HG03558 (cell line): ENCODE measurements at regions not wholly inside any gene's neighbourhood (a gene's known extent, or its start where the extent isn't known, plus 50 kb on each side); places are given as distances from the start of the nearest gene placed in this dataset.

ENCODE experiments used
- ATAC-seq: cut with Tn5 transposase; IDR thresholded peaks from one replicate; pipeline ENCODE4 v1.9.1; 2021; ENCODE audit warnings: moderate number of reproducible peaks; ENCODE audit not compliant: unreplicated experiment; ENCODE audit errors: extremely low read depth

GRCh38 chr10:31754803-31755624 lies 173.6 kb downstream of the ARHGAP12 start:
- ATAC-seq, result no peak

- ATAC-seq, result no peak
These were observed 174.9 kb downstream of the ARHGAP12 start for GRCh38 chr10:31753681-31754080.

- no peak for ATAC-seq
These were observed 176.5 kb downstream of the ARHGAP12 start for GRCh38 chr10:31752170-31752569.

DNA sequence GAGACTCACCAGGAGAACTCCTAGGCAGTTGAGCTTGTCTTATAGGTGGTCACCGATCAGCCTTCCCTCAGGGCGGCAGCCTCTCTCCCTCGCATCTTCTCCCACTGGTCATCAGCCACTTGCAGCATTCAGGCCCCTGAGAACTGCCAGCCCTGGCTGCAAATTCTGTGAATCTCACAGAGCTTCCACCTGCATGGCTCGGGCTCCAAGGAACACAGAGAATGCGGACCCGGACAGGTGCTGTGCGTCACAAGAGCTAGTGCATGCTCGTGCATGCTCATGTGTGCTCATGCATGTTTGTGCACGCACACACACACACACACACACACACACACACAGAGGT lies 176.9 kb downstream of the ARHGAP12 start:
- no peak for ATAC-seq

DNA sequence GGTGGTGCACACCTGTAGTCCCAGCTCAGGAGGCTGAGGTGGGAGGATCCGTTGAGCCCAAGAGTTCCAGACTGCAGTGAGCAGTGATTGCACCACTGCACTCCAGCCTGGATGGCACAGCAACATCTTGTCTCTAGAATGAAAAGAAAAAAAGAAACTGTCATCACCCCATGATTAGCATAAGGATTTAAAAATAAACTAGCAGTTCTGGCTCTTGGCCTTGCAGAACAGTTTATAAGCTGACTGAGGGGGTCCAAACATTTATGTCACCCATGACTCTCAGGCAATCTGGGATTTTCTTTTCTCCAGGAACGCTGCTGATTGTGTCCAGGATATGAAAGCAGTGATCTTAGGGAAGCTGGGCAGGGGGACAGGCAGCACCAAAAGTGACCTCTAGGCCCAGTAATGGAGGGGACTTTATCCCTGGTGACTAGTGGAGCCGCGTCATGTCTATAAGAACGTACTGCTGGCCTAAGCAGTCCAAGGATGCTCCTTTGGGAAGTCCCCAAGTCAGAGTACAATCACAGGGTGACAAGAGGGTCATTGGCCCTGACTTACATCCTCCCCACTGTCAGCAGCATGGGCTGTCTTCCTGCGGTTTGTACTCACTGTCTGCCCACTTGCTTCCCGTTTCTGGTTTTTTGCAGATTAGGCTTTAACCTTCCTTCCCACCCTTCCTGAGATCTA lies 177.4 kb downstream of the ARHGAP12 start:
- ATAC-seq, result no peak

DNA sequence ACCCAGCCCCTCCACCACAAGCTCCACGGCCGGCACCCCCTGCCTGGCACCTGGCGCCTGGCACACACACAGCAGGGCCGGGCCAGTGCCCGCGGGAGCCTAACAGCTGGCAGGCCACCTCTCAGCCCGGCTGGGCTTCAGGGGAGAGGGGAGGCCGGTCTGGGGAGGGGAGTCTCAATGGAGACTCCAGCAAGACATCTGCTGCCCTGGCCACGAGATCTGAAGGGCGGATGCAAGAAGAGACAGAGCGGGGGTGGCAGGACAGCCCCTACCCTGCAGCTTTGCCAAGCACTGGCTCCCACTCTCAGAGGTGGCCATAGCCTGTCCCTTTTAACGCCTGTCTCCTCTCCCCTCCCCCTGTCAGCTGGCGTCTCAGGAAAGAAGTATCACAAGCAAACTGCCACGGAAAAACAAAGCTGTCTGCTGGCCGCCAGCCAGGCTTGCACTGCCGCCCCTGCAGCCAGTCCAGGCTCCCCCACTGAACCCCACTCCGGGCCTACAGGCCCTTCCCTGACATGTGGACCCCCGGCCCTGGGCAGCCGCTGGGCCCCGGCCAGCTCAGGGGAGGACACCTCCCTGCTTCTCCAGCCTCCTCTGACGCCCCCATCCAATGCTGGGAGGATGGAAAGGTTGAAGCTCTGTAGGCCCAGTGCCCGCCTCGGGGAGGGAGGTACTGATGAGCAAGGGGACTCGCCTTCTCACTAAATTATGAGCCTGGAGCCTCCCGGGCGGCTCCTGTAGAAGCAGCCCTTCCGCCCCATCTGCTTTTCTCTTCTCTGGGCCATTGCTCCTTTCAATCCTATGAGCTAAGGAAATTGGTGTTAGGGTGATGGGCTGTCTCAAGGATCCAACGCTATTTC lies 178.4 kb downstream of the ARHGAP12 start:
- no peak for ATAC-seq

GRCh38 chr10:31749301-31749700 lies 179.3 kb downstream of the ARHGAP12 start:
- ATAC-seq, result no peak

DNA sequence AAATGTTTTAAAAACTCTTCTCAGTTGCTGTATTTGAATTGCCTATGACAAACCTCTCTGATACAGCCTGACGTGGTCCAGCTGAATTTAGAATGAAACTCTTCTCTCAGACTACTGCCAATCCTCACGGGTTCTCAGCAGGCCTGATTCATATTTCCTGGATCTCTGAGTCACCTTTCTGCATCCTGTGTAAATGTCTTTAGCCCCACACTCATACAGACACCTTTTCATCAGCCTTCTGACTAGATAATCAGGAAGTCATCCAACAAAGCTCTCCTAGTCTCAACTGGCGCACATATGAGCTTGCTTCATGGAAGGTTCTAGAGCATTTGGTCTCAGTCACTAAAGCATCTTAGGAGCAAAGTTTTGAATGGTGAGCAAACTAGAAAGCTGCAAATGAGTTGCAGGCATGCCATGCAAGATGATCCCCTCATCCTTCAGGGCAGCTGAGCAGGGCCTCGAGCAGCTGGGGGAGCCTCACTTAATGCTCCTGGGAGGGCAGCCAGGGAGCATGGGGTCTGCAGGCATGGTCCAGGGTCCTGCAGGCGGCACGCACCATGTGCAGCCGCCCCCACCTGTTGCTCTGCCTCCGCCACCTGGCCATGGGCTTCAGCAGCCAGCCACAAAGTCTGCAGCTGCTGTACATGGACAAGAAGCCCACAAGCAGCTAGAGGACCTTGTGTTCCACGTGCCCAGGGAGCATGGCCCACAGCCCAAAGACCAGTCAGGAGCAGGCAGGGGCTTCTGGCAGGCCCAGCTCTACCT lies 182.8 kb downstream of the ARHGAP12 start:
- ATAC-seq, result no peak

DNA sequence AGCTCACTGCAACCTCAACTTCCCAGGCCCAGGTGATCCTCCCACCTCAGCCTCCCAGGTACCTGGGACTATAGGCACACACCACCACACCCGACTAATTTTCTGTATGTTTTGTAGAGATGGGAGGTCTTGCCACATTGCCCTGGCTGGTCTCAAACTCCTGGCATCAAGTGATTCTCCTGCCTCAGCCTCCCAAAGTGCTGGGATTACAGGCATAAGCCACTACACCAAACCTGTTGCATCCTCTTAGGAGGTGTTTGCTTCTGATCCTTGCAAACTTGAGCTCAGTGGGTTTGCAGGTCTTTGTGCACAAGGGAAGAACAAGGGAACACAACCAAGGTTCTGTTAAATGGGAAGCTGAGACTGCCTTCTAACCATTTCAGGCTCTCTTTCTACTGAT lies 184.6 kb downstream of the ARHGAP12 start:
- ATAC-seq, result no peak

DNA sequence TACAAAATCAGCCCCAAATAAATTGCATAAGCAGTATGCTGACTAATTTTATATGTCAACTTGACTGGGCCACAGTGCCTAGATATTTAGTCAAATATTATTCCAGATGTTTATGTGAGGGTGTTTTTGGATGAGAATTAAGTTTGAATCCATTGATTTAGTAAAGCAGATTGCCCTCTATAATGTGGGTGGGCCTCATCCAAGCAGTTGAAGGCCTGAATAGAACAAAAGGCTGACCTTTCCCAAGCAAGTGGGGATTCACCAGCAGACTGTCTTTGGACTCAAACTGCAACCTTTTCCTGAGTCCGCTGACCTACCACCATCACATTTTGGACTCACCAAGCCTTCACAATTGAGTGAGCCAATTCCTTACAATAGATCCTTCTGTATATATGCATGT lies 186.4 kb downstream of the ARHGAP12 start:
- no peak for ATAC-seq

DNA sequence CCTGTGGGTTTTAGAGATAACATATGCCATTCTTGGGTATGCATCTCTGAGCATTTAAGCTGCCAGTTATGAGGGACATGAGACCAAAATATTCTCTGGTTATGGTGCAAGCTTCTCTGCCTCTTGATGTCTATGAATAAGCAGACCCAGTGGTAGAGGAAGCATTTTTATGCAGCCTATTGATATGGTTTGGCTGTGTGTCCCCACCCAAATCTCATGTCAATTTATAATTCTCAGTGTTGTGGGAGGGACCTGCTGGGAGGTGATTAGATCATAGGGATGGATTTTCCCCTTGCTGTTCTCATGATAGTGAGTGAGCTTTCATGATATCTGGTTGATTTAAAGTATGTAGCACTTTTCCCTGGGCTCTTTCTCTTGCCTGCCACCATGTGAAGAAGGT lies 187.2 kb downstream of the ARHGAP12 start:
- ATAC-seq, result no peak

DNA sequence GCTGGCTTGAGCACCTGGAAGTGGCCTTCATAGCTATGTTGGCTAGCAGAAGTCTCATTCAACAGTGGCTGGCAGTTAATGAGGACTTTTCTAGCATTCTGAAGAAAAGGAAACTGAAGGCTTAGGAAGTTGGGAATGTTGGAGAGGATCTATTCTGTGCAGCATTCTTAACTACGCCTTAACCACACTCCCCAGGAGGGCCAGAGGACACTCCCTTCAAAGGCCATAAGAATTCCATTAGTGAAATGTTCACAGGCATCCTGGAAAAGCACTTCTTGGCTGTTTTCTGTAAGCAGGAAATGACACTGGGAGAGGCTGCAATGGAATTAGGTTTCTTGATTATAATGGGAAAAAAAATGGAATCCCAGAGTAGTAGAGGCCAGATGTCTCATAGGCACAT lies 188.9 kb downstream of the ARHGAP12 start:
- no peak for ATAC-seq

DNA sequence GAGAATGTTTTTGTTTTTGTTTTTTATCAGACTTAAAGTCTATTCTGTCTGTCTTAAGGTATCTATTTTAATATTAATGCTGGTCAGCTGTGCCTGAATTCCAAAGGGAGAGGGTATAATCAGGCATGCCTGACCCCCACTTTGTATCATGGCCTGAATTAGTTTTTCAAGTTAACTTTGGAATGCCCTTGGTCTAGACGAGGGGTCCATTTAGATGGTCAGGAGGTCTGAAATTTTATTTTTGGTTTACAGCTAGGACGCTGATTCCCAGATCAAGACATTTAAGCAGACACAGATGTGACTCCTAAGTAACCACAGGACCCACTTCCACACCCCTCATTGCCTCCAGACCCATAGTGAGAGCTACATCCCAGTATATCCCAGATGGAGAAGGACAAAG lies 189.5 kb downstream of the ARHGAP12 start:
- ATAC-seq, result no peak

GRCh38 chr10:31731711-31732110 lies 196.9 kb downstream of the ARHGAP12 start:
- ATAC-seq, result no peak

DNA sequence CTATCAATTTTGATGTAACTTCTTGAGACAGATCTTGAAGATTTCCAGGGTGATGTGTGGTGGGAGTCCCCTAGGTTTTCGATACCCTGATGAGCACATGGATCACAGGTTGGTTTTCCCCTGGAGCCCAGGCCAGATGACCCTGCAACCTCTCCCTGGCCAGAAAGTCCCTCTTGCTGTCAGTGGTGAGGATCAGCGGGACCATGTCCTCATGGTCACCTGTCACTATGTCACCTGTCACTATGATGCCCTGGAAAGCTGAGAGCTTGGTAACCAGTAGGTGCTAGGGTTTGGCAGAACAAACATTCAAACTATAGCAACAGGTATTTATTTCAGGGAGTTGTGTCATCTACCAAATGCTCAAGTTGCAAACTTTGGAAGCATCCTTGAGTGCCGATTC lies 197.9 kb downstream of the ARHGAP12 start:
- no peak for ATAC-seq

GRCh38 chr10:31728698-31729224 lies 199.9 kb downstream of the ARHGAP12 start:
- no peak for ATAC-seq

- ATAC-seq, result no peak
These were observed 203.2 kb downstream of the ARHGAP12 start for GRCh38 chr10:31725436-31725835.

DNA sequence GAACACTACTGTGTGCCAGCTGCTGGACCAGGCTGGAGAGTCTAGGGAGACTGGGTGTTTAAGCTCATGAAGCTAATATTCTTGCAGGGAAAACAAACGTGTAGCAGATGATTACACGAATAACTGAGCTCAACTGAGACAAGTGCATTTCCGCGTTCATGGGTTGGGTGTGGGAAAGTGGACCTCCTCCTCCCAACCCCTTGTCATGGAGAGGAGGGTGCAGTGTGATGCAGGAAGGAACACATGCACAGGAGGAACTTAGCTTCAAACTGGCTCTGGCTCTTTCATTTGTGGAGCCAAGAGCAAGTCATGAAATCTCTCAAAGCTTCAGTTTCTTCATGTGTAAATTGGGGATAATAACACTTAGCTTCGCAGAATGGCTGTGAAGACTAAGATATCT lies 204.3 kb downstream of the ARHGAP12 start:
- ATAC-seq, result no peak

DNA sequence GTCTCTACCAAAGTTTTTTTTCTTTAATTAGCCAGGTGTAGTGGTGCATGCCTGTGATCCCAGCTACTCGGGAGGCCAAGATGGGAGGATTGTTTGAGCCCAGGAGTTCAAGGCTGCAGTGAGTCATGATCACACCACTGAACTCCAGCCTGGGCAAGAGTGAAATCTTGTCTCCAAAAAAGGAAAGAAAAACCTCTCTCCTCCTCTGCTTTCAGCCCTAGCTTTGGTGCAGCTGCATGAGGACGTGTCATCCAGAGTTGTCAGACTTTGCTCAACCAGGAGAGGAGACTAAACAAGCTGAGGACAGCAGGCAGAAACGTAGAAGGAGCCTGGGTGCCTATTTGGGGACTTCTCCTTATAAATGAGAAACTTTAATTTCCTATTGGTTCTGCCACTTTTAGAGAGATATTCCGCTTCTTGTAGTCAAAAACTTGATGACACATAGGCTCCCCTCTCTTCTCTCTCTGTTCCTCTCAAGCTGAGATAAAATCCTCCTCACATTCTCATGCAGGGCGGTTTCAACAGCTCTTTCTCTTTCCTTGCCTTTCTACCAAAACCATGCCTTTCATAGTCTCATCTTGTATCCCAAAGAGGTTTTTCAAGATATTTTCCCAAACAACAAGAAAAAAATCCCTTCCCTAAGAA lies 205.4 kb downstream of the ARHGAP12 start:
- no peak for ATAC-seq

GRCh38 chr10:31721096-31721495 lies 207.5 kb downstream of the ARHGAP12 start:
- ATAC-seq, result no peak
